GM19463 (cell line): ENCODE measurements at regions not wholly inside any gene's neighbourhood (a gene's known extent, or its start where the extent isn't known, plus 50 kb on each side); places are given as distances from the start of the nearest gene placed in this dataset.
A peak's percentile ranks its signal among the peaks of the same experiment; 100 is the strongest.
"Not testable (repeated sequence)": the region's sequence is repeated elsewhere in the genome, so short reads cannot be mapped to it uniquely, and the experiment has no call there.

Experiments
- ATAC-seq: cut with Tn5 transposase; IDR thresholded peaks from one replicate; pipeline ENCODE4 v1.9.1; 2021; ENCODE audit warnings: mild to moderate bottlenecking, moderate library complexity; ENCODE audit not compliant: unreplicated experiment

- no peak for ATAC-seq
Observed at GRCh38 chr15:88994286-88994685, 81.1 kb upstream of the MFGE8 start.

DNA sequence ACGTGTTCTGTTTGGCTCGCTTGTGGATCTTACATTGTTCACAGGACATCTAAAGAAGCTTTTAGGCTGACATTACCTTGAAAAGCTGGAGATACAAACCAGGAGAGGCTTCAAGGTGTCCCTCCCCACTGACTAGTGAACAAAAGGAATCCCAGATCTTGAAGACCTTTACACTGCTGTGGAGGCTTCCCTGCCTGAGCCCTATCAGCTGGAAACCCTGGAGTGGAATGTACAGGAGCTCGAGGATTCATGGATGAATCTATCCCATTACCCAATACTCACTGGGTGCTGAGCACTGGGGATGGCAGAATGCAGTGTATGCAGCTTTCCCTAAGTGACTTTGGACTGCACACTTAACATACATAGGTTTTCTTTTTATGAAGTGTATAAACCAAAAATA lies 82.3 kb upstream of the MFGE8 start:
- ATAC-seq, result no peak

GRCh38 chr15:88997531-88997930 lies 84.4 kb upstream of the MFGE8 start:
- ATAC-seq, result no peak

- no peak for ATAC-seq
Observed at GRCh38 chr15:88998980-88999713, 86.0 kb upstream of the MFGE8 start.

DNA sequence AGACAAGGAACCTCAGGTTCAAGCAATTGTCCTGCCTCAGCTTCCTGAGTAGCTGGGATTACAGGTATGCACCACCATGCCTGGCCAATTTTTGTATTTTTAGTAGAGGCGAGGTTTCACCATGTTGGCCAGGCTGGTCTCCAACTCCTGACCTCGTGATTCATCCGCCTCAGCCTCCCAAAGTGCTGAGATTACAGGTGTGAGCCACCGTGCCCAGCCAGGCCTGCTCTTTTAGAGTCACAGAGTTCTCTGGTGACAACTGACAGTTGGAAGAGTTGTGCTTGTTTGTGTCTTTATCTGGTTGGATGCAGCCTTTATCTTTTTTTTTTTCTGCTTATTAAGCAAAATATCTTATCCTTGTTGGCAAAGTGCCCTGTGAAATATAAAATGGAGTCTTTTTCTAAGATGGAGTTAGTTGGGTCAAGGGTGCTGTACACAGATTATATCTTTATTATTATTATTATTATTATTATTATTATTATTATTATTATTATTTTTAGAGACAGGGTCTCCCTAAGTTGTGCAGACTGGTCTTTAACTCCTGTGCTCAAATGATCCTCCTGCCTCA lies 86.5 kb upstream of the ABHD2 start:
- ATAC-seq, result not testable (repeated sequence)

DNA sequence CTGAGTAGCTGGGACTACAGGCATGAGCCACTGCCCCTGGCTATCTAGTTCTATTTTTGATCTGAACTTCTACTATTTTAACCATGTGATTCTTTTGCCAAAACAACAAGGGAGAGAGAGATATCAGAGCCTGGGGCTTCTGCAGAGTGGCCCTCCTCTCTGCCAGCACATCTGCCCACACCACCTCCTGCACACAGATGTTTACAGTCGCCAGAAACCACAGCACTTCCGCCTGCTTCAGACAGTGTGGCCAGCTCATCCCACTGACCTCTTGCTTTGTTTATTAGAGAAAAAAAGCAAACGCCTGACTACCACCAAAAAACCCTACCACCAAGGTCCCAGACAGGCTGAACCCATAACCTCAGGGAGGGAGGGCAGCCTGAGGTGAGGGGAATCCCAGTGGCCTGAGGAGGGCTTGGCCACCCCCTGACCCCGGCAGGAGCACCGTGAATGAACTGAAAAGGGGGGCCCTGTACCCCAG lies 85.9 kb upstream of the ABHD2 start:
- peak; percentile 86 for ATAC-seq

- no peak for ATAC-seq
Observed at GRCh38 chr15:89002830-89003229, 85.4 kb upstream of the ABHD2 start.

DNA sequence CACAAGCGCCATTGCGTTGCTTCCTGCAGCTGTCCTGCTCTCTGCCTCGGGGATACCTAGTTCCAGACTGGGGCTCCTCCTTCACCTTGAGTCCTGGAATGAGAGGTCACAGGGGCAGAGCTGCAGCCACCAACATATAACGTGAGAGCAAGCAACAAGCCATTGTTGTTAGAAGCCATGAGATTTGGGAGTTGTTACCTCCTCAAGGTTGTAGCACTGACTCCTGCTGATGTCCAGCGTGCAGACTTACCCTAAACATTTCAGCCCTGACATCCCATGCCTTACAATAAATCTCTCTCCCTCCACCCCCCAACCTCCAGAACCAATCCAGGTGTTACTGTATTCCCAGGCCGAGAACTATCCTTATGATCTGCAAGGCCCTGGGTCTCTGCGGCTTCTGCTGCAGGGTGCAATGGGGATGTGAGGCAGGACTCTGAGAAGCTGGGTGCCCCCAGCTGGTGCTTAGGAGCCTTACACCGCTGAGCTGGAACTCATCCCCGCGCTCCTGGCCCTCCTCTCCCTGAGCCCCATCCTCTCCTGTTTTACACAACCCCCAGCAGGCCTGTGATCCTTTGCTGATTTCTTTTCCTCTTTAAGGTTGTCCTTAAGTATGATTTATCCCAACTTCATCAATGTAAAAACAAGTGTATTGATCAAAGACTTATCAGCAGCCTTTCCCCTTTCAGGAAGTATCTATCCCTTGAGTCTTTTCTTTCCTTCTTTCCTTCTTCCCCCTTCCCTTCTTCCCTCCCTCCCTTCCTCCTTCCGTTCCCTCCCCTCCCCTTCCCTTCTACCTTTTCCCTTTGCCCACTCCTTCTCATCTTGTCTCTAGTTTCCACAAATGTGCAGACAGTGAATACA lies 84.2 kb upstream of the ABHD2 start:
- ATAC-seq, result no peak

GRCh38 chr15:89004726-89005030 lies 83.6 kb upstream of the ABHD2 start:
- ATAC-seq, result no peak

- not testable (repeated sequence) for ATAC-seq
Observed at GRCh38 chr15:89007527-89007926, 80.7 kb upstream of the ABHD2 start.

DNA sequence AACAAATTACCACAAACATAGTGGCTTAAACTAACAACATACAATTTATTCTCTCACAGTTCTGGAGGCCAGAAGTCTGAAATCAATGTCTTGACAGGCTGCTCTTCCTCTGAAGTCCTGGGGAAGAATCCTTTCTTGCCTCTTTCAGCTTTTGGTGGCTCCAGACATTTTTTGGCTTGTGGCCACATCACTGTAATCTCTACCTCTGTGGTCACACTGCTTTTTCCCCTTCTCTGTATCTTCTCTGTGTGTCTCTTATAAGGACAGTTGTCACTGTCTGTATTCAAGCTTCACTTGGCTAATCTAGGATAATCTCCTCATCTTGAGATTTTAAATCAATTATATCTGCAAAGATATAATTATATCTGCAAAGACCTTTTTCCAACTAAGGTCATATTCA lies 80.3 kb upstream of the ABHD2 start:
- no peak for ATAC-seq

- no peak for ATAC-seq
Observed at GRCh38 chr15:89009080-89009479, 79.2 kb upstream of the ABHD2 start.

GRCh38 chr15:89015412-89016097 lies 72.7 kb upstream of the ABHD2 start:
- no peak for ATAC-seq

- no peak for ATAC-seq
Observed at GRCh38 chr15:89016549-89017041, 71.7 kb upstream of the ABHD2 start.

DNA sequence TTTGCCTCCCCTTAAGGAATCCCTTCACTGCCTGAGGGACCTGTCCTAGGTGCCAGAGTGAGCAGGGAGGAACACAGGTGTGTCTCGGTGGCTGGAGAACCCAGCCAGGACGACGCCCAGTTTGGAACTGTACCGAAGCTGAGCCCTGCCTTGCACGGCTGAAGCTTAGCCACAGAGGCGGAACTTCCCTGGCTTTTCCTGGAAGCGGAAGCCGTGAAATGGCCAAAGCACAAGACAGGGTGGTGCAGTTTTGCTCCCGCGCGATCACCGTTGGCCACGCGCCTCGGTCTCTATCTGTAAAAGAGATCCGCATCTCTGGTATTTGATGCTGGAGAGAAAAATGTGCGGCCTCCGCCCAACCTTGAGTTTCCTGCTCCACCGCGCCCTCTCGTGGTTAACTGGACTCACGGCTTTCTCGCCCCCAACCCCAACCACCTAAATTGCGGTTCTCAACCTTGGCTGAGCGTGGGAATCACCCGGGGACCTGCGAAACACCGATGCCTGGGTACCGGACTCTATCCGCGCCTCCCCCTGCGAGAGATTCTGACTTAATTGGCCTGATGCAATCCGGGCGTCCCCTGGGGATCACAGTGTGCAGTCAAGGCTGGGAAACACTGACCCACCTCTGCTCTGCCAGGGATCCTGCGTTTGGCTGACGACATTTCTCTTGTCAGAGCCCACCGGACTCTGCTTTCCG lies 70.7 kb upstream of the ABHD2 start:
- ATAC-seq, result peak; percentile 67

- ATAC-seq, result no peak
Observed at GRCh38 chr15:89018207-89018606, 70.0 kb upstream of the ABHD2 start.

GRCh38 chr15:89019436-89019835 lies 68.8 kb upstream of the ABHD2 start:
- no peak for ATAC-seq

- ATAC-seq, result no peak
Observed at GRCh38 chr15:89021224-89021623, 67.0 kb upstream of the ABHD2 start.

- ATAC-seq, result not testable (repeated sequence)
Observed at GRCh38 chr15:89021886-89022285, 66.4 kb upstream of the ABHD2 start.

GRCh38 chr15:89023311-89023961 lies 64.8 kb upstream of the ABHD2 start:
- no peak for ATAC-seq
